Activated B cell treated with CpG ODN at 0.5 μM for 24 hours (primary cell): ENCODE measurements at regions not wholly inside any gene's neighbourhood (a gene's known extent, or its start where the extent isn't known, plus 50 kb on each side); places are given as distances from the start of the nearest gene placed in this dataset.

Experiments used
- ATAC-seq: fragments of 200-7000 bp; cut with Tn5 transposase; one replicate; pipeline ENCODE4 v1.10.0; 2021; ENCODE audit warnings: low read depth, mild to moderate bottlenecking, moderate library complexity
- CTCF ChIA-PET: fragments of 350-600 bp; sonication (Branson Sonifier 250); formaldehyde crosslinking; loops from one replicate; lab custom pipeline; 2021; ENCODE audit warnings: antibody characterized with exemption; lab: Charles Lee
- POLR2A ChIA-PET: fragments of 350-600 bp; sonication (Branson Sonifier 250); formaldehyde crosslinking; loops from one replicate; lab custom pipeline; 2021; ENCODE audit warnings: antibody characterized with exemption; lab: Charles Lee
- DNase-seq: peaks from one replicate; pipeline ENCODE4 v3.0.0; 2022
- H3K27ac Mint-ChIP-seq: one replicate; pipeline ENCODE4 v1.8.0; 2020; ENCODE audit warnings: mixed read lengths
- H3K27me3 Mint-ChIP-seq: one replicate; pipeline ENCODE4 v1.8.0; 2021; ENCODE audit warnings: mixed read lengths
- H3K36me3 Mint-ChIP-seq: one replicate; pipeline ENCODE4 v1.8.0; 2021; ENCODE audit warnings: low read depth, mixed read lengths
- H3K4me1 Mint-ChIP-seq: one replicate; pipeline ENCODE4 v1.8.0; 2021; ENCODE audit warnings: mixed read lengths
- H3K4me3 Mint-ChIP-seq: one replicate; pipeline ENCODE4 v1.8.0; 2020; ENCODE audit warnings: mild to moderate bottlenecking, mixed read lengths
- H3K9me3 Mint-ChIP-seq: one replicate; pipeline ENCODE4 v1.8.0; 2020; ENCODE audit warnings: mixed read lengths
- intact Hi-C: fragments of 100-400 bp; cut with micrococcal nuclease; formaldehyde crosslinking; loops from one replicate; pipeline ENCODE4 v1.15.1; 2024
- TF ChIP-seq, protein P1 (sequence below): fragments of 200-600 bp; IDR thresholded peaks from one replicate; pipeline ENCODE4 v1.8.0; 2022; ENCODE audit warnings: antibody characterized with exemption, mild to moderate bottlenecking

DNA sequence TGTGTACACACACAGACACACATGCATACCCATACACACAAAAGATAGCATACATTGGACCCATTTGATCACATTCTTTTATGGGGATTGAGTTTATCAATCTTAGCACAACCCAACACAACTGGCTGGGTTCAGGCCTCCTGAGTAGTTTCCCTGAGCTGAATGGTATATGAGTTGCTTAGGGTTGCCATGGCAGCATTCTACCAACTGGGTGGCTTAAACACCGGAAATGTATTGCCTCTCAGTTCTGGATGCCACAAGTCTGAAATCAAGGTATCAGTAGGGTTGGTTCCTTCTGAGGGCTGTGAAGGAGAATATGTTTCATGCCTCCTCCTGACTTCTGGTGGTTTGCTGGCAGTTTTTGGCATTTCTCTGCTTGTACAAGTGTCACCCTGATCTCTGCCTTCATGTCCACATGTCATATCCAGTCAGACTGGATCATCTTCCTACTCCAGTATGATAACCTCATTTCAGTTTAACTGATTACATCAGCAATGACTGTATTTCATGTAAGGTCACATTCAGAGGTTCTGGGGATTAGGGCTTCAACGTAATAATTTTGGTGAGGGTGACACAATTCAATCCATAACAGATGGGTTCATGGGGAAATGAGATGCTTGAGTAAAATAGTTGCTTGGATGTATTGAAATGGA, 212.7 kb downstream of the KCNE4 start:
- H3K27ac Mint-ChIP-seq = no peak overlapping the region
- DNase-seq (no peak), ATAC-seq (no peak)
- ChIA-PET POLR2A (no interaction called here), CTCF (no interaction called here)
- peaks cover 2% of the 10 kb centered on the region for H3K9me3 Mint-ChIP-seq
- intact Hi-C loops = no loop called here
- H3K36me3 Mint-ChIP-seq = no peaks in the 10 kb centered on the region
- TF ChIP-seq, protein P1, sequence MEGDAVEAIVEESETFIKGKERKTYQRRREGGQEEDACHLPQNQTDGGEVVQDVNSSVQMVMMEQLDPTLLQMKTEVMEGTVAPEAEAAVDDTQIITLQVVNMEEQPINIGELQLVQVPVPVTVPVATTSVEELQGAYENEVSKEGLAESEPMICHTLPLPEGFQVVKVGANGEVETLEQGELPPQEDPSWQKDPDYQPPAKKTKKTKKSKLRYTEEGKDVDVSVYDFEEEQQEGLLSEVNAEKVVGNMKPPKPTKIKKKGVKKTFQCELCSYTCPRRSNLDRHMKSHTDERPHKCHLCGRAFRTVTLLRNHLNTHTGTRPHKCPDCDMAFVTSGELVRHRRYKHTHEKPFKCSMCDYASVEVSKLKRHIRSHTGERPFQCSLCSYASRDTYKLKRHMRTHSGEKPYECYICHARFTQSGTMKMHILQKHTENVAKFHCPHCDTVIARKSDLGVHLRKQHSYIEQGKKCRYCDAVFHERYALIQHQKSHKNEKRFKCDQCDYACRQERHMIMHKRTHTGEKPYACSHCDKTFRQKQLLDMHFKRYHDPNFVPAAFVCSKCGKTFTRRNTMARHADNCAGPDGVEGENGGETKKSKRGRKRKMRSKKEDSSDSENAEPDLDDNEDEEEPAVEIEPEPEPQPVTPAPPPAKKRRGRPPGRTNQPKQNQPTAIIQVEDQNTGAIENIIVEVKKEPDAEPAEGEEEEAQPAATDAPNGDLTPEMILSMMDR = no peak
- H3K4me3 Mint-ChIP-seq = no peak overlapping the region
- H3K4me1 Mint-ChIP-seq = no peaks in the 10 kb centered on the region
- H3K27me3 Mint-ChIP-seq = peaks cover 2% of the 10 kb centered on the region

DNA sequence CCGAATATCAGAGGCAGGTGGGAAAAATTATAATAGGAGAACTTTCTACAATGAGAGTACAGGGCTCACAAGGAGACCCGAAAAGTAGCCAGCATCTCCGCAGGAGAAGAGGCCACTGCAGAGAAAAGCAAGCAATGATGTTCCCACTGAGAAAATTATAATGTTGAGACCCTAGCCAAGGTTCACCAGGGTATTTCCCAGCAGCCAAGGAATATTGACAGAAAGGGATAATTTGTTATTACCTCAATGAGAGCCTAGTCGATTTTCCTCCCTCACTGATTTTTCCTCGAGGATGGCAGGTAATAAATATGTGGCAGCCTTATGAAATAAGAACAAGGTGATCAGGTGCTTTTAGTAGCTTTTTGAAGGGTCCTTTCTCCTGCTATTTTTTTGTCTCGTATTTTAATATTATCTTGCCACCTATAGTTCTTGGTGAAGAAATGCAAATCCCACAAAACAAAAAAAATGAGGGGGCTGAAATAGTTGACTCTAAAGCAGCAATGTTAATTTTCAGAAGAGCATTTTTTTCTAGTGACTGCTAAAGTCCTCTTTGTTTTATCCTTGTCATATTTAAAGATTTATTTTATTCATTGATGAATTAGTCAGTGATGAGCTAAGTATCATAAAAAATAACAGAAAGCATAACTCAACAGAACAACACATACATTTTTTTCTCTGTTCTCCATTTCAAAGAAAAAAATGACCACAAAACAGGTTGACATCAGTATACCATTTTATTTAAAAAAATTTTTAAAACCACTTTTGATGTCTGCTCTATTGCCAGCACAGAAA, 215.4 kb downstream of the KCNE4 start:
- Mint-ChIP-seq H3K27me3 (no peaks in the 10 kb centered on the region), H3K36me3 (no peaks in the 10 kb centered on the region), H3K27ac (no peak overlapping the region), H3K4me1 (no peaks in the 10 kb centered on the region), H3K4me3 (no peak overlapping the region), H3K9me3 (no peaks in the 10 kb centered on the region)
- ATAC-seq (no peak), DNase-seq (no peak)
- ChIA-PET POLR2A (no interaction called here), CTCF (no interaction called here)
- TF ChIP-seq, protein P1 = no peak
- intact Hi-C loops = no loop called here

DNA sequence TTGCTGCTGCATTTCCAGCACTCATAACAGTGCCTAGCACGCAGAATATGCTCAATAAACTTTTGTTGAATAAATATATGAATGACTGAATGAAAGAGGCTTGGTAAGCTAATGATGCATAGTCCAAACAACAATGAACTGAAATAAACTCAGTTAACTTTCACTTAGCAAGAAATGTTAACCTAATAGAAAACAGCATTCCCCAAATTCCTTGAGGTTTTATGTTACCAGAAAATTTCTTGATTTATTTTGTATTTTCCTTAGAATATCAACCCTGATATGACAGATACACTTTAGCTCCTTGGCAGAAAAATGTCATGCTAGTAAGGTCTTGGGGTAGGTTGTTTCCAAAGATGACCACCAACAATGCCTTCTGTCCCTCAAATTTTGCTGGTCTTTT, 217.4 kb downstream of the KCNE4 start:
- H3K36me3 Mint-ChIP-seq = no peaks in the 10 kb centered on the region
- H3K9me3 Mint-ChIP-seq = no peaks in the 10 kb centered on the region
- TF ChIP-seq, protein P1 = no peak
- H3K4me1 Mint-ChIP-seq = no peaks in the 10 kb centered on the region
- POLR2A ChIA-PET = no interaction called here
- intact Hi-C loops = no loop called here
- ATAC-seq (no peak), DNase-seq (no peak)
- CTCF ChIA-PET = no interaction called here
- H3K4me3 Mint-ChIP-seq = no peak overlapping the region
- no peaks in the 10 kb centered on the region for H3K27me3 Mint-ChIP-seq
- no peak overlapping the region for H3K27ac Mint-ChIP-seq

DNA sequence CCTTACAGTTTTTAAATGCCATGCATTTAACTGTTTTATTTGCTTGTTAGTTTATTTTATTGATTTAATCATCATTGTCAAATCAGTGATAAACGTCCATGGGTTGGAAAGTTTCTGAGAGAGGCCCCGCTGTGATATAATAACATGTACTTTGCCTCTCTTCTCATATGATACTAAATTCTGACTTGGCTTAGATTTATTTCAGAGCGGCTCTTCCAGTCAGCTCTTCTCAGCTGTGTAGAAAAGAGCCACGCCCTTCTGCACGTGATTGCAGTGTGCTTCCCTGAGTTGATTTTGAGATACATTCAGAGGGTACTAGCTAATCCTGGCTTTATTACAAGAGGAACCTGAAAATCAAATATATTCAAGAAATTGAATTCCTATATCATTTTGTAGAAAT, 218.6 kb downstream of the KCNE4 start:
- Mint-ChIP-seq H3K4me1 (no peaks in the 10 kb centered on the region), H3K9me3 (no peaks in the 10 kb centered on the region), H3K27ac (no peak overlapping the region), H3K27me3 (no peaks in the 10 kb centered on the region), H3K36me3 (no peaks in the 10 kb centered on the region), H3K4me3 (no peak overlapping the region)
- no peak for DNase-seq
- intact Hi-C loops = no loop called here
- TF ChIP-seq, protein P1 = no peak
- CTCF ChIA-PET = no interaction called here
- ATAC-seq = no peak
- POLR2A ChIA-PET = no interaction called here

DNA sequence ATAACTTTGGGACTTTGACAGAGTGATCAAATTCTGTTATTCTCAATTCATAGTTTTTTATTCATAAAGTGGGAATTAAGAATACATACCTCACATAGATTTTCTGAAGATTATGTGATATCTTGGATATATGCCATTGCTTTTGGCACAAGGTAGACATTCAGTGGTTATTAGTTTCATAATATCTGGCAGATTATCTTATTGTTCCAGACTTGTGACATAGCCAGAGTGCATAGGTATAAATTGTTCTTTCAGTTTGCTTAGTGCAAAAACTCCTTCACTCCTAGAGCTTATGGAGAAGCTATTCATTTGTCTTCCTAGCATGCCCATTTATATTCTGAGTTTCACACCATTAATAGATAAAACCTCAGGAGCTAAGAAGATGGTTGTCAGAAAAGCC, 222.0 kb downstream of the KCNE4 start:
- H3K27ac Mint-ChIP-seq = no peak overlapping the region
- DNase-seq (no peak), ATAC-seq (no peak)
- no peak overlapping the region for H3K4me3 Mint-ChIP-seq
- no peaks in the 10 kb centered on the region for H3K36me3 Mint-ChIP-seq
- ChIA-PET CTCF (no interaction called here), POLR2A (no interaction called here)
- no peaks in the 10 kb centered on the region for H3K4me1 Mint-ChIP-seq
- peaks cover 3% of the 10 kb centered on the region for H3K9me3 Mint-ChIP-seq
- intact Hi-C loops = no loop called here
- TF ChIP-seq, protein P1 = no peak
- H3K27me3 Mint-ChIP-seq = no peaks in the 10 kb centered on the region
